ENCODE measurements at regions not wholly inside any gene's neighbourhood (a gene's known extent, or its start where the extent isn't known, plus 50 kb on each side); places are given as distances from the start of the nearest gene placed in this dataset.
"Not testable (repeated sequence)": the region's sequence is repeated elsewhere in the genome, so short reads cannot be mapped to it uniquely, and the experiment has no call there.

GRCh38 chr1:120282744-120283464, 106.6 kb upstream of the SEC22B start:
- not testable (repeated sequence) for DNase-seq (ENCODE audit: low read depth in 2 of 3, low spot score in 2 of 3)

GRCh38 chr1:120278259-120278610, 101.9 kb upstream of the SEC22B start:
- DNase-seq (ENCODE audit: low read depth in 2 of 3, low spot score in 2 of 3): not testable (repeated sequence)

GRCh38 chr1:120277428-120278258, 101.3 kb upstream of the SEC22B start:
- DNase-seq (ENCODE audit: low read depth in 2 of 3, low spot score in 2 of 3): not testable (repeated sequence)

- not testable (repeated sequence) for DNase-seq (ENCODE audit: low read depth in 2 of 3, low spot score in 2 of 3)
Observed at GRCh38 chr1:120276710-120277109, 100.4 kb upstream of the SEC22B start.

- not testable (repeated sequence) for DNase-seq (ENCODE audit: low read depth in 2 of 3, low spot score in 2 of 3)
Observed at GRCh38 chr1:120274438-120274837, 98.1 kb upstream of the SEC22B start.

GRCh38 chr1:120273363-120273762, 97.0 kb upstream of the SEC22B start:
- not testable (repeated sequence) for DNase-seq (ENCODE audit: low read depth in 2 of 3, low spot score in 2 of 3)

GRCh38 chr1:120272242-120272641, 95.9 kb upstream of the SEC22B start:
- DNase-seq (ENCODE audit: low read depth in 2 of 3, low spot score in 2 of 3): not testable (repeated sequence)

- not testable (repeated sequence) for DNase-seq (ENCODE audit: low read depth in 2 of 3, low spot score in 2 of 3)
Observed at GRCh38 chr1:120271561-120272221, 95.4 kb upstream of the SEC22B start.

- not testable (repeated sequence) for DNase-seq (ENCODE audit: low read depth in 2 of 3, low spot score in 2 of 3)
Observed at GRCh38 chr1:120267894-120268551, 91.7 kb upstream of the SEC22B start.

GRCh38 chr1:120264564-120264963, 88.2 kb upstream of the SEC22B start:
- DNase-seq (ENCODE audit: low read depth in 2 of 3, low spot score in 2 of 3): not testable (repeated sequence)

- not testable (repeated sequence) for DNase-seq (ENCODE audit: low read depth in 2 of 3, low spot score in 2 of 3)
Observed at GRCh38 chr1:120262791-120263751, 86.8 kb upstream of the SEC22B start.

GRCh38 chr1:120257778-120258105, 81.4 kb upstream of the SEC22B start:
- DNase-seq (ENCODE audit: low read depth in 2 of 3, low spot score in 2 of 3): not testable (repeated sequence)

- DNase-seq (ENCODE audit: low read depth in 2 of 3, low spot score in 2 of 3): not testable (repeated sequence)
Observed at GRCh38 chr1:120257064-120257777, 80.9 kb upstream of the SEC22B start.

GRCh38 chr1:120250756-120251155, 74.4 kb upstream of the SEC22B start:
- DNase-seq (ENCODE audit: low read depth in 2 of 3, low spot score in 2 of 3): not testable (repeated sequence)

- not testable (repeated sequence) for DNase-seq (ENCODE audit: low read depth in 2 of 3, low spot score in 2 of 3)
Observed at GRCh38 chr1:120248726-120249427, 72.6 kb upstream of the SEC22B start.

GRCh38 chr1:120248203-120248602, 71.9 kb upstream of the SEC22B start:
- not testable (repeated sequence) for DNase-seq (ENCODE audit: low read depth in 2 of 3, low spot score in 2 of 3)

GRCh38 chr1:120243867-120244266, 67.5 kb upstream of the SEC22B start:
- DNase-seq (ENCODE audit: low read depth in 2 of 3, low spot score in 2 of 3): not testable (repeated sequence)

GRCh38 chr1:120242582-120242981, 66.3 kb upstream of the SEC22B start:
- DNase-seq (ENCODE audit: low read depth in 2 of 3, low spot score in 2 of 3): not testable (repeated sequence)

- DNase-seq (ENCODE audit: low read depth in 2 of 3, low spot score in 2 of 3): not testable (repeated sequence)
Observed at GRCh38 chr1:120241868-120242267, 65.5 kb upstream of the SEC22B start.
